ELR (cell line): ENCODE measurements at regions not wholly inside any gene's neighbourhood (a gene's known extent, or its start where the extent isn't known, plus 50 kb on each side); places are given as distances from the start of the nearest gene placed in this dataset.

Experiments used
- DNase-seq: peaks from one replicate; pipeline ENCODE4 v3.0.0-alpha.2; 2015; ENCODE audit warnings: low read depth

- DNase-seq: no peak
These were observed 104.7 kb upstream of the SSBP2 start for GRCh38 chr5:81855591-81855990.

GRCh38 chr5:81854915-81855314 lies 104.0 kb upstream of the SSBP2 start:
- DNase-seq: no peak

DNA sequence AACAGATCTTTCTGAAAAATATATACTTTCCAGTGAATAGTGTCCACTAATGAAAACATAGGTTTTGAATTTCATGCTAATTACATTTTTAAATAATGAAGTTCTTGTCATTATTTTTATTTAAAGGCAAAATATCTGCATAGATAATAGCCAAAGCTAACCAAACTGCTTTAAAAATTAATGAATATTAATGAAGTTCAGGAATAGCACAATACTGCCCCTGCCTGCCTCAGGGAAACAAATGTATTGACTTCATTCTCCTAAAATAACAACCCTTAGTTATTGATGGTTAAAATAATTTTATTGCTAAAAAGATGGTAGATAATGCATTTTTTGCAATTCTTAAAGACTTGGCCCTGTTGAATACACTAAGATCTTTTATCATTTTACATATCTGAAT lies 103.6 kb upstream of the SSBP2 start:
- peak; percentile 25 for DNase-seq

DNA sequence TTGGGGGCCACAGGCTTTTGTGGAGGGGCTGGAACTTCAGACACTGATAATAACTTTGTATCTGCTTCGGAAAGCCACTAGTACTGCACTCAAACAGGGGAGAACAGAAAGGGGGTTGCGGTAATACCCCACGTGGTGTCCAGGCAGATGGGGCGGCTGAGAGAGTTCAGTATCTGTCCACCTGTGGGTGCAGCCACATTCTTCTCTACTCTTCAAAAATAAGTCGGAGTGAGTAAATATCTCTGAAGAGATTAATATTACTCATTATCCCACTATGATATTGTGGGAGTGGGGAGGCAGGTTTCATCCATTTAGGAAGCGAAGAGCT lies 102.1 kb upstream of the SSBP2 start:
- DNase-seq: no peak

DNA sequence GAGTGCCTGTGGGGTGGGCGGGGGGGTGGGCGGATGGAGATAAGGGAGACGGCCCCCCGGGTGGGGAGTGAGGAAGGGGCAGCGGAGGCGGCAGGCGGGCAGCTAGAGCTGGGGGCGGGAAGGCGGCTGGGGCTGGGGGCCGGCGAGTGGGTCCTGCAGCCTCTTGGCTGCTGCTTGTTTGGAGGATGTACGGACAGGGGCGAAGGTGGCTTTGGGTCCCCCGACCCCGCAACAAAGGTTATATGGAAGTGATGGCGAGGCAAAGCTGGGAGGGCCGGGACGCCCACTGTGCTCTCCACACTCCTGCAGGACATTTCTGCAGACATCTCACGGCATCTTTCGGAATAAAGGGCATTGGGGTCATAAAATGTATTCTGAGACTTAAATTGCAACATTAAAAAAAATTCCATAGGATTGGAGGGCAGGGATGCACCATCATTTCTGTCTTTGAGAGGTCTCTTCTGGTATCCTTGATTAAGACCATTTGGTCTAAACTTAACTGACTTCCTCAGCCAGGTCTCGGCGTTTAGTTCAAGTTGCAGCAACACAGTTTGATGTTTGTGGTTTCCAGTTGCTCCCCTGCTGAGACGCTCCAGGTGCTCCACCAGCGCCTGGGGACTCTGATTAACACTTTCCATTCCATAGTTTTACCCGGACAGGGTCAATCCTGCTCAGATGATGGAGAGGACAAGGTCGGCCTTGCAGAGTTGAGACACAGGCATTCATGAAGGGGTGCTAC lies 101.6 kb upstream of the SSBP2 start:
- DNase-seq: no peak

- peak; percentile 93 for DNase-seq
These were observed 100.7 kb upstream of the SSBP2 start for GRCh38 chr5:81851481-81852178.

DNA sequence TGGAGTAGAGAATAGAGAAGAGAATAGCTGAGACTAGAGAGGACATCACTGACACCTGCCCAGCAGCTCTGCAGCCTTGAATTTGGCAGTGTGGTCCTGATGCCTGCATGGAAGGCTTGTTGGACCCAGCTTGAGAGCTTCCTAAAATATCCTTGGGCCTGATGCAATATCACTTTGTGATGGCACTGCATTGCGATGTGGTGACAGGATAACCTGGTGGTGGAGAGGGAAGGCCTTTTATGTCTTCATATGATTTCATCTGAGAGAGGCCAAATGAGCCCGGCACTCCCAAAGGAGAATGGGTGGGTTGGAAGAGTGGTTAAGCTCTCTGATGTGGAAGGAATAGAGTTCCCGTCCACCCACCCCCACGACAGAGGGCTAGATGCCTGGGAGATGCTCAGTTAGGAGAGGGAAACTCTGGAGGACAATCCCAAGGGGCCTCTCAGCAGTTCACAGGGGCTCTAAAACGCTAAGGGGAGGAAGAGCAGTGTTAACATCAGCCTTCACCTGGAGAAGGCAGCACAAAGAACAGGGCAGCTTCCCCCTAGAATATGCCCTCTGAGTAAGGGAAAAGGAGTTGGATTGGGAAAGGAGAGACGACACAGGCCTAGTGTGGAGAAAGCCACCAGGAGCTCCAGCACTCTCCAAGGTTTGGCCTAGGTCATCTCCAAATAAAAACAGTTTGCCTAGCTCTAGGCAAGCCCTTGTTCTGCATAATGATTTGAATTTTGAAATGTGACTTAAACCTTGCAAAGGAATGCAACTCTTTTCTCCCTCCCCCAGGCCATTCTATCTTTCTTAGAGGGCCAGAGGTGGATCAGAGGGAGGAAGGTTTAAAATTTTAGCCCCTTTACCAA lies 99.8 kb upstream of the SSBP2 start:
- peak; percentile 17 for DNase-seq

DNA sequence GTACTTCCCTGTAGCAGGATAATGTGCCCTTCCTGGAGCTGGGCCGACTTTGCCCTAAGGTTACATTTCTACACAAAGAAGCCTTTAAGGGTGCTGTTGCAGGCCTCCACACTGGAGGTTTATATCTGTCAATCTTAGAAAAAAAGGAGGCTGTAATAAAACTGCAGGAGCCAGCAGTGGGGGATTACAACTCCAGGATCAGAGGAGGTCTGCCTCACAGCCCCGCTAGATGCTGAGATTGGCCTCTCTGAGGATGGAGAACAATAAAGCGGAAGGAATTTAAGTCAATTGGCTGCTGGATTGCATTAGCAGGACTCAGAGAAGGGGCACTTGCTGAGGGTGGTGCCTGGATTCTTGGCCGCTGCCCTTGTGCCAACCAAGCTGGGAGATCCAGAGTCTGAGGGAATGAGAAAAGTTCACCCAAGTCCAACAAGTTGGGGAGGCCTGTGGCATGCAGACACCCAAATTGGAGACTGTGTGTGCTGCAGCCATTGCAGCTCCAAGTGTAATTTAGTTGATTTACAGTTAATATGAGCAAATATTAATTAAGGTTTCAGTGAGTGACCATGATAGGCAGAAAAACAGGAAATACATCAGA lies 99.0 kb upstream of the SSBP2 start:
- no peak for DNase-seq

GRCh38 chr5:81848362-81848880 lies 97.5 kb upstream of the SSBP2 start:
- no peak for DNase-seq

GRCh38 chr5:81846301-81846700 lies 95.4 kb upstream of the SSBP2 start:
- no peak for DNase-seq

DNA sequence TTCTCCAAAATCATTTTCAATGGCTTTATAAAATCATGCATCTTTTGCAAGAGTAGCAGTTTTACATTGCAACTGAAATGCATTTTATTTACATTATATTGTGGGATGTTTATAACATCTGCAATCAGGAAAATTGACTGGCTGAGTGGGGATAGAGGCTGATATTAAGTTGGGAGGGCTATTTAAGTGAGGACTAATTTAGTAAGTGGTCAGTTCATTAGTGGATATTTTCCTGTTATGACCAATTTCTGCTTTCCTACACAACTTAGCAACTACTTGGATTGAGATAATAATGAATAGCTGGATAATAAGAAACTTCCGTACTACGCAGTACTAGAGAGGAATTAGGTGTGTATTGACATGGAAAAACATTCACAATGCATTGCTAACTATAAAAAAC lies 92.9 kb upstream of the SSBP2 start:
- DNase-seq: no peak

- DNase-seq: no peak
These were observed 92.0 kb upstream of the SSBP2 start for GRCh38 chr5:81842795-81843398.

- no peak for DNase-seq
These were observed 88.1 kb upstream of the SSBP2 start for GRCh38 chr5:81839034-81839433.

- DNase-seq: peak; percentile 58
These were observed 87.5 kb upstream of the SSBP2 start for GRCh38 chr5:81838307-81838906.

DNA sequence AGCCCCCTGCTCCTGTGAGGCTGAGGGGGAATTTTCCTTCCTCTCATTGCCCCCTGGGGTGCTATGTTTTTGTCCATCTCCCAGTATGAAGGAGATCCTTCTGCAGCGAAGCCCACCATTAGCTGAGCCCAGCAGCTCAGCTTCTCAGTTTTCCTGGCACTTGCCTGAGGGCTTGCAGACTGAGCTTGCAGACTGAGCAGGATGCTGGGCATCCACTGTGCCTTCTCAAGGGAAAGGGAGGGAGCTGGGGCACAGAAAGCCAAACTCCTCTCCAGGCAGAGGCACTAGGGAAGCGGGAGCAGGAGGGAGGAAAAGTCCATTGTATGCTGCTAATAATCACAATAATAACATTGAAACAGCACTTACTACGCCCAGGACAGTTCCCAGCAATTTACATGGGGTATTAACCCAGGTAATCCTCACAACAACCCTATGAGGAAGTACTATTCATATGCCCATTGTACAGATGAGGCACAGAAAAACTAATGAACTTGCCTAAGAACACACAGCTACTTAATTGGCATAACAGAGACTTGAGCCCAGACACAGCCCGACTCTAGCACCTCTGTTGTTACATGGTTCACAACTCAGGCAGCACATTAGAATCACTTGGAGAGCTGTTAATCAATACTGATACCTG lies 86.9 kb upstream of the SSBP2 start:
- DNase-seq: no peak

DNA sequence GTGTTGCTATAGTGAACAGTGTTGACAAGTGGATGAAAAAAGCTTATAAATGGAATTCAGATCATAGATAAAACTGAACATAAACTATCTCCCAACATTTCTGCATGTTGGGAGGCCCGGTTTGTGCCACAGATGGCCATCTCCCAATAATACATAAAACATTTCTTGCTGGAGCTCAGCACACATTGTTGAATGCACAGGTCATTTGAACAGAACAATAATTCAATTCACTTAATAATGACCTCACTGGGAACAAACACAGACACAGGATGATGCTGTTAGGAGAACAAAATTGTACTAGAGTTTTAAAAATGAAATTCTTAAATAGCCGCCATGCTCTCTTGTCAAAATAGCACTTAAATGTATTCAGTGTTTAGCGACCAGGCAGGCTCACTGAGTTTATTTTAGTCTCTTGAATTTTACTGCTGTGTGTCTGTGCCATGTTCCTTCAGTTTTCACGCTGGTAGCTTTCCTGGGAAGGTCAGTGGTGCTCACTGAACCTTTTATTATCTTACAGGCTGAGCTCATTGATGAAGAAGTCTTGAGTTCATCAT lies 85.0 kb upstream of the SSBP2 start:
- no peak for DNase-seq

GRCh38 chr5:81834021-81834660 lies 83.2 kb upstream of the SSBP2 start:
- DNase-seq: no peak

DNA sequence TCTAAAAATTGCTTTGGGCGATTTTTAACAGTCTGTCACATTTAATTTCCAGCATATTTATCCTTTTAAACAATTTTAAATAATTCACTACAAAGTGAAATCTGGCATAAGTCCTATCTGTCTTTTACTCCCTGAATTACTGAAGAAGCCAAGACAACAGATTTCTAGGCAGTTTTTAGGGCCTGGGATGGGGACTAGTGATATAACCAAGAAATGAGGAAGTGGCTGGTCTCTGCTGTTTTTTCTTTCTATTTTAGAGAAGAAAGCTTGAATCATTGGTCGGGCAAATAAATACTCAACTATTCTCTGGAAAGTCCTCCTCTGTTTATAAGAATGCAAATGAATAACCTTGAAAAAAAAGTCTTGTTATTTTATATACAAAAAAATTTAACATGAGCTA lies 79.7 kb upstream of the SSBP2 start:
- DNase-seq: no peak

DNA sequence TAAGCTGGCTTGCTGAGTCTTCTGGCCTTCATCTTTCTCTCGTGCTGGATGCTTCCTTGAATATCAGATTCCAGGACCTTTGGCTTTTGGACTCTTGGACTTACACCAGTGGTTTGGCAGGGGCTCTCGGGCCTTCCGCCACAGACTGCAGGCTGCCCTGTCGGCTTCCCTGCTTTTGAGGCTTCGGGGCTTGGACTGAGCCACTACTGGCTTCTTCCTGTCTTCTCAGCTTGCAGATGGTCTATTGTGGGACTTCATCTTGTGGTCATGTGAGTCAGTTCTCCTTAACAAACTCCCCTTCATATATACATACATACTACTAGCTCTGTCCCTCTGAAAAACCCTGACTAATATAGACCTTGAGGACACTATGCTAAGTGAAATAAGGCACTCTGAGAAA lies 78.3 kb upstream of the SSBP2 start:
- no peak for DNase-seq

DNA sequence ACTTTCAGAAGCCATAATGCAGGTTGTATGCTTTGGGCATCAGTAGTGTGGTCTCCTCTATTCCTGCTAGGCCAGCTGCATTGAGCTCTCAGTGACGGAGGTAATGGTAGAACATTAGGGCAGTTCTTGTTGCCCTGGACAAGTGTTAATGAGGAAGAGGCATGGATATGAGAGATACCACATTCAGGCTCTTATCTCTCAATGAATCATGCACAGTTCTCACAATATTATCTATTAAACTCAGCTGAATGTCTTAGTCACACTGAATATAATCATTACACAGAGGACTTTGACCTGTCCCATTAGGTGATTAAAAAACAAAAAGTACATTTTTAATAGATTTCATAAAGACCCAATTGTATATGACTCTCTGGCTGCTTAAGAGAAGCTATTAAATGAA lies 76.6 kb upstream of the SSBP2 start:
- DNase-seq: no peak
